ENCODE measurements at regions not wholly inside any gene's neighbourhood (a gene's known extent, or its start where the extent isn't known, plus 50 kb on each side); places are given as distances from the start of the nearest gene placed in this dataset.

DNA sequence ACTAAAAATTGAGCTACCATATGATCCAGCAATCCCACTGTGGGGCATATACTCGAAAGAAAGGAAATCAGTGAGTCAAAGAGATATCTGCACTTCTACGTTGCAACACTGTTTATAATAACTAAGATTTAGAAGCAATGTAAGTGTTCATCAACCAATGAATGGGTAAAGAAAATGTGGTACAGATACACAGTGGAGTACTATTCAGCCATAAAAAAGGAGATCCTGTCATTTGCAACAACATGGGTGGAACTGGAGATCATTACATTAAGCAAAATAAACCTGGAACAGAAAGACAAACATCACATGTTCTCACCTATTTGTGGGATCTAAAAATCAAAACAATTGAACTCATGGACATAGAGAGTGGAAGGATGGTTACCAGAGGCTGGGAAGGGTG is 385.0 kb upstream of the TRIB2 start:
- H3K4me2 ChIP-seq (ENCODE audit: insufficient read depth, low read length), result no peak overlapping the region
- no TSS peak for BruUV-seq (replicated peaks)
- no peaks in the 10 kb centered on the region for H3K79me2 ChIP-seq (ENCODE audit: control insufficient read depth, insufficient read depth, low read length)
- POLR2A ChIA-PET, result no interaction called here
- no peaks in the 10 kb centered on the region for H3K27me3 ChIP-seq (ENCODE audit: control insufficient read depth in 2 of 2, insufficient read depth in 2 of 2, low read length in 2 of 2)
- no peaks in the 10 kb centered on the region for H3K9me3 ChIP-seq (replicated peaks; ENCODE audit: control insufficient read depth, insufficient read depth, low read length)
- no peaks in the 10 kb centered on the region for H3K36me3 ChIP-seq (ENCODE audit: control insufficient read depth in 2 of 2, extremely low read depth in 1 of 2, insufficient read depth in 2 of 2, low read length in 2 of 2)
- H3K4me1 ChIP-seq (ENCODE audit: control insufficient read depth, extremely low read depth, insufficient read depth, low read length), result no peaks in the 10 kb centered on the region
- H4K20me1 ChIP-seq (replicated peaks; ENCODE audit: control insufficient read depth, extremely low read depth, insufficient read depth, low read length), result no peaks in the 10 kb centered on the region
- no peak overlapping the region for H3K4me3 ChIP-seq (replicated peaks in 1 of 3; ENCODE audit: insufficient read depth in 1 of 3, low read depth in 1 of 3, low read length in 3 of 3)
- dilution Hi-C loops (cut with MboI; ENCODE audit: extremely low pct_ligation_motif_present, low sequenced_read_pairs), result no loop called here
- H3K9me1 ChIP-seq (replicated peaks; ENCODE audit: control insufficient read depth, extremely low read depth, insufficient read depth, low read length), result no peaks in the 10 kb centered on the region
- FAIRE-seq (no peak), DNase-seq (ENCODE audit: low read depth, low spot score) (no peak)
- intact Hi-C loops (cut with micrococcal nuclease), result no loop called here
- TF ChIP-seq POLR2AphosphoS5 (IDR thresholded peaks at IDR 0.05; ENCODE audit: insufficient read depth, low read depth, low read length) (no peak), MYC (IDR thresholded peaks at IDR 0.05; ENCODE audit: low read depth, low read length) (no peak), FOS (IDR thresholded peaks at IDR 0.05; ENCODE audit: borderline replicate concordance, insufficient read depth, low read length) (no peak), GATA2 (IDR thresholded peaks at IDR 0.05; ENCODE audit: insufficient read depth, insufficient read length, low read depth, low read length) (no peak), JUN (IDR thresholded peaks at IDR 0.05; ENCODE audit: borderline replicate concordance, insufficient read depth, insufficient read length, low read depth) (no peak), POLR2A (IDR thresholded peaks at IDR 0.05; ENCODE audit: low read depth, low read length) (no peak), EZH2 (IDR thresholded peaks at IDR 0.05; ENCODE audit: borderline replicate concordance, low read depth, low read length, severe bottlenecking) (no peak)
- TF ChIP-seq, protein P1, sequence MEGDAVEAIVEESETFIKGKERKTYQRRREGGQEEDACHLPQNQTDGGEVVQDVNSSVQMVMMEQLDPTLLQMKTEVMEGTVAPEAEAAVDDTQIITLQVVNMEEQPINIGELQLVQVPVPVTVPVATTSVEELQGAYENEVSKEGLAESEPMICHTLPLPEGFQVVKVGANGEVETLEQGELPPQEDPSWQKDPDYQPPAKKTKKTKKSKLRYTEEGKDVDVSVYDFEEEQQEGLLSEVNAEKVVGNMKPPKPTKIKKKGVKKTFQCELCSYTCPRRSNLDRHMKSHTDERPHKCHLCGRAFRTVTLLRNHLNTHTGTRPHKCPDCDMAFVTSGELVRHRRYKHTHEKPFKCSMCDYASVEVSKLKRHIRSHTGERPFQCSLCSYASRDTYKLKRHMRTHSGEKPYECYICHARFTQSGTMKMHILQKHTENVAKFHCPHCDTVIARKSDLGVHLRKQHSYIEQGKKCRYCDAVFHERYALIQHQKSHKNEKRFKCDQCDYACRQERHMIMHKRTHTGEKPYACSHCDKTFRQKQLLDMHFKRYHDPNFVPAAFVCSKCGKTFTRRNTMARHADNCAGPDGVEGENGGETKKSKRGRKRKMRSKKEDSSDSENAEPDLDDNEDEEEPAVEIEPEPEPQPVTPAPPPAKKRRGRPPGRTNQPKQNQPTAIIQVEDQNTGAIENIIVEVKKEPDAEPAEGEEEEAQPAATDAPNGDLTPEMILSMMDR (IDR thresholded peaks at IDR 0.05; ENCODE audit: extremely low read depth in 1 of 2, insufficient read depth in 1 of 2, low read depth in 1 of 2, low read length in 2 of 2), result no peak
- TF ChIP-seq, protein P2, sequence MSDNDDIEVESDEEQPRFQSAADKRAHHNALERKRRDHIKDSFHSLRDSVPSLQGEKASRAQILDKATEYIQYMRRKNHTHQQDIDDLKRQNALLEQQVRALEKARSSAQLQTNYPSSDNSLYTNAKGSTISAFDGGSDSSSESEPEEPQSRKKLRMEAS (IDR thresholded peaks at IDR 0.05; ENCODE audit: insufficient read depth, insufficient read length), result no peak
- CTCF ChIA-PET, result no interaction called here
- no peak overlapping the region for H2AFZ ChIP-seq (ENCODE audit: low read depth, low read length)
- H3K9ac ChIP-seq (replicated peaks; ENCODE audit: extremely low read depth, insufficient read depth, low read length), result no peak overlapping the region
- H3K27ac ChIP-seq (ENCODE audit: insufficient read depth, low read depth, low read length), result no peak overlapping the region

All from endothelial cell of umbilical vein (primary cell).